Cardiac septum (tissue), 1 donor: ENCODE measurements at regions not wholly inside any gene's neighbourhood (a gene's known extent, or its start where the extent isn't known, plus 50 kb on each side); places are given as distances from the start of the nearest gene placed in this dataset.
"Not testable (repeated sequence)": the region's sequence is repeated elsewhere in the genome, so short reads cannot be mapped to it uniquely, and the experiment has no call there.

ENCODE experiments used
- DNase-seq: peaks from one replicate; pipeline ENCODE4 v3.0.0-alpha.2; 2020; ENCODE audit warnings: low spot score
- intact Hi-C: fragments of 100-400 bp; cut with DNase I; formaldehyde crosslinking; loops from one replicate; pipeline ENCODE4 v1.14.0; 2022
- donor health status: DM: no; HTN: no; CAD: no.

GRCh38 chr5:176133877-176134276 is 104.3 kb upstream of the SIMC1 start:
- no peak for DNase-seq
- intact Hi-C loops, result no loop called here

- DNase-seq, result no peak
- intact Hi-C loops, result no loop called here
Observed at GRCh38 chr5:176134529-176135223, 103.5 kb upstream of the SIMC1 start.

GRCh38 chr5:176140138-176140537 is 98.1 kb upstream of the SIMC1 start:
- intact Hi-C loops, DNase-seq: not testable (repeated sequence)

- no peak for DNase-seq
- intact Hi-C loops, result no loop called here
Observed at GRCh38 chr5:176144508-176144907, 93.7 kb upstream of the SIMC1 start.

GRCh38 chr5:176149948-176150347 is 88.3 kb upstream of the SIMC1 start:
- intact Hi-C loops, result not testable (repeated sequence)

GRCh38 chr5:176151281-176151680 is 86.9 kb upstream of the SIMC1 start:
- intact Hi-C loops, result no loop called here
- DNase-seq, result no peak

More at GRCh38 chr5:176149948-176150347, 88.3 kb upstream of the SIMC1 start:
- not testable (repeated sequence) for DNase-seq

GRCh38 chr5:176152191-176152929 is 85.9 kb upstream of the SIMC1 start:
- intact Hi-C loops, result no loop called here

GRCh38 chr5:176152930-176153311 is 85.3 kb upstream of the SIMC1 start:
- intact Hi-C loops, result no loop called here

More at GRCh38 chr5:176152191-176152929, 85.9 kb upstream of the SIMC1 start:
- no peak for DNase-seq

GRCh38 chr5:176153741-176154140 is 84.5 kb upstream of the SIMC1 start:
- intact Hi-C loops, result no loop called here
- DNase-seq, result no peak

More at GRCh38 chr5:176152930-176153311, 85.3 kb upstream of the SIMC1 start:
- no peak for DNase-seq

- intact Hi-C loops, result no loop called here
- no peak for DNase-seq
Observed at GRCh38 chr5:176154821-176155220, 83.4 kb upstream of the SIMC1 start.

GRCh38 chr5:176155922-176156359 is 82.3 kb upstream of the SIMC1 start:
- DNase-seq, result no peak
- intact Hi-C loops, result no loop called here

GRCh38 chr5:176157656-176158055 is 80.6 kb upstream of the SIMC1 start:
- intact Hi-C loops, result no loop called here

GRCh38 chr5:176161431-176161830 is 76.8 kb upstream of the SIMC1 start:
- no peak for DNase-seq
- intact Hi-C loops, result no loop called here

More at GRCh38 chr5:176157656-176158055, 80.6 kb upstream of the SIMC1 start:
- no peak for DNase-seq

- DNase-seq, result no peak
- intact Hi-C loops, result no loop called here
Observed at GRCh38 chr5:176162198-176162597, 76.0 kb upstream of the SIMC1 start.

- DNase-seq, result no peak
- intact Hi-C loops, result no loop called here
Observed at GRCh38 chr5:176162888-176163287, 75.3 kb upstream of the SIMC1 start.

- intact Hi-C loops, result no loop called here
- no peak for DNase-seq
Observed at GRCh38 chr5:176166427-176166826, 71.8 kb upstream of the SIMC1 start.

GRCh38 chr5:176167800-176168199 is 70.4 kb upstream of the SIMC1 start:
- intact Hi-C loops, result no loop called here
- DNase-seq, result no peak

- intact Hi-C loops, result no loop called here
- no peak for DNase-seq
Observed at GRCh38 chr5:176169393-176170063, 68.7 kb upstream of the SIMC1 start.

GRCh38 chr5:176170084-176170483 is 68.1 kb upstream of the SIMC1 start:
- intact Hi-C loops, result no loop called here
- DNase-seq, result no peak

- intact Hi-C loops, result no loop called here
- no peak for DNase-seq
Observed at GRCh38 chr5:176171171-176171760, 67.0 kb upstream of the SIMC1 start.
